KOPT-K1 (cell line): ENCODE measurements at regions not wholly inside any gene's neighbourhood (a gene's known extent, or its start where the extent isn't known, plus 50 kb on each side); places are given as distances from the start of the nearest gene placed in this dataset.

Experiments used
- H3K27ac ChIP-seq: fragments of 200-600 bp; sonication (generic); 2 replicates; pipeline ENCODE4 v1.5.1; 2016; ENCODE audit warnings: antibody characterized with exemption, mild to moderate bottlenecking, low read depth, low read length; ENCODE audit not compliant: poor library complexity, severe bottlenecking
- H3K36me3 ChIP-seq: fragments of 200-600 bp; sonication (generic); 2 replicates; pipeline ENCODE4 v1.5.1; 2017; ENCODE audit warnings: antibody characterized with exemption, mild to moderate bottlenecking, low read length, moderate library complexity; ENCODE audit not compliant: insufficient read depth
- H3K9me3 ChIP-seq: fragments of 200-600 bp; sonication (generic); 2 replicates; pipeline ENCODE4 v1.5.1; 2017; ENCODE audit warnings: antibody characterized with exemption, low read length, mild to moderate bottlenecking; ENCODE audit not compliant: insufficient read depth, poor library complexity, severe bottlenecking

DNA sequence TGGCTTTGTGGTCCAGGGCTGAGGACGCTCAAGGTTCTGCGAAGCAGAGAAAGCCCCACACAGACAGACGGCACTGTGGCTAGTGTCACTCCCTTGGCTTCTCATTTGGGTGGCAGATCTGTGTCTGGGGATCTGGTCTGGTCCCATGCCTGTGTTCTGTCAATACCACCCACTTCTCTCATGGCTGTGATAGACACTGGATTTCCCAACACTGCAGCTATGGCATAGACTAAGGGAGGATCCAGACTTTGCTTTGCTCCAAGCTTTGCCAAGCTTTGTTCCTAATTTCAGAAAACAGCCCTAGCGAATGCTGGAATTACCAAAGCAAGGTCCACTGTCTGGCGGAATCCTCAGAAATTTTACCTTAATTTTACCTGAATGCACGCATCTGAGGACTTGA, 62.1 kb downstream of the GADD45G start:
- Histone ChIP-seq H3K27ac (no peak overlapping the region), H3K36me3 (no peaks in the 10 kb centered on the region), H3K9me3 (no peaks in the 10 kb centered on the region)

- Histone ChIP-seq H3K27ac (no peak overlapping the region), H3K36me3 (no peaks in the 10 kb centered on the region), H3K9me3 (no peaks in the 10 kb centered on the region)
These were observed 62.9 kb downstream of the GADD45G start for GRCh38 chr9:89667726-89668125.

DNA sequence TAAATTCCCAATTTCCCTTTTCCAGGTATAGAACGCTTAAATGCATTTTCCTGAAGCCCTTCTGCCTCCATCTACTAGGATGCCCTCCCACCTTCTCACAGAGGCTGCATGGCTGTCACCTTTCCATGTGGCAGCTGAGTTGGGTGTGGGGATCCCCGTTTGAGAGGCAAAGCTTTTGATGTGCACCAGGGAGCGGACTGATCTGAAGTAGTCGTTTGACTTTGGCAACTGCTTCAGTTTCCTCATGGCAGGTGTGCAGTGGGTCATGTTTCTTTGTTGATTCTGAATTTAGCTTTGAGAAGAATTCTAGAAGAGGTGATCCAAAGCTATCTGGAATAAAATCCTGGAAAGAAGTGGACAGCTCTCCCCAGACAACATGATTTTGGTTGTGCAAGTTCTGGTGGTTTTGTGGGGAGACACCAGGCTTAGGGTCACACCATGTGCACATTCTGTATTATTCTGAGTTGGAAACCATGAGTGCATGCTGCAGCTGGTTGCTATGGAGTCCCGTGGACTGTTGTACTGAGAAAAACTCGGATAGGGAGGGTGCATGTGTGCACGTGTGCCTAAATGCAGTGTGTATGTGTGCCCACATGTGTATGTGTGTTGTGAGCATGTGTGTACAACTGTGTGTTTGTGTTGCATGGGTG, 63.5 kb downstream of the GADD45G start:
- H3K9me3 ChIP-seq, result no peaks in the 10 kb centered on the region
- no peaks in the 10 kb centered on the region for H3K36me3 ChIP-seq
- no peak overlapping the region for H3K27ac ChIP-seq

- no peaks in the 10 kb centered on the region for H3K36me3 ChIP-seq
- no peaks in the 10 kb centered on the region for H3K9me3 ChIP-seq
- no peak overlapping the region for H3K27ac ChIP-seq
These were observed 64.0 kb downstream of the GADD45G start for GRCh38 chr9:89668866-89669246.

- no peaks in the 10 kb centered on the region for H3K9me3 ChIP-seq
- H3K27ac ChIP-seq, result no peak overlapping the region
- H3K36me3 ChIP-seq, result no peaks in the 10 kb centered on the region
These were observed 64.6 kb downstream of the GADD45G start for GRCh38 chr9:89669361-89669842.

- no peak overlapping the region for H3K27ac ChIP-seq
- no peaks in the 10 kb centered on the region for H3K9me3 ChIP-seq
These were observed 65.3 kb downstream of the GADD45G start for GRCh38 chr9:89670114-89670513.

GRCh38 chr9:89670801-89671434, 66.1 kb downstream of the GADD45G start:
- no peaks in the 10 kb centered on the region for H3K36me3 ChIP-seq
- no peak overlapping the region for H3K27ac ChIP-seq
- no peaks in the 10 kb centered on the region for H3K9me3 ChIP-seq

More at GRCh38 chr9:89670114-89670513, 65.3 kb downstream of the GADD45G start:
- H3K36me3 ChIP-seq, result no peaks in the 10 kb centered on the region

DNA sequence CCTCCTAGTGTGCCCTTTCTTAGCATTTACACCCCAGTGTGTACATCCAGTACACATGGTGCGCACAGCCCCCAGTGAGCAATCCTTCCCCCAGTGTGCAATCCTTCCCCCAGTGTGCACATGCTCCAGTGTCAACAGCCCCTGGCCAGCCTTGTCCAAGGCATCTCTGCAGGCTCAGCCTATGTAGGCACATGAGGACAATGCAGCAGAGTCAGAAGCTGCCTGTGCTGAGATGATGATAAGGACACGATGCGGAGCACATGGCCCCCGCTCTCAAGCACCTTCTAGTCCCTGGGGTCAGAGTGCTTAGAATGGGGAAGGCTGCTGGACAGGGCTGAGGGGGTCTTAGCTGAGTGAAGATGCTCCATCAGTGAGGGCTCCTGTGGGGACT, 69.8 kb downstream of the GADD45G start:
- Histone ChIP-seq H3K27ac (no peak overlapping the region), H3K36me3 (no peaks in the 10 kb centered on the region), H3K9me3 (no peaks in the 10 kb centered on the region)

DNA sequence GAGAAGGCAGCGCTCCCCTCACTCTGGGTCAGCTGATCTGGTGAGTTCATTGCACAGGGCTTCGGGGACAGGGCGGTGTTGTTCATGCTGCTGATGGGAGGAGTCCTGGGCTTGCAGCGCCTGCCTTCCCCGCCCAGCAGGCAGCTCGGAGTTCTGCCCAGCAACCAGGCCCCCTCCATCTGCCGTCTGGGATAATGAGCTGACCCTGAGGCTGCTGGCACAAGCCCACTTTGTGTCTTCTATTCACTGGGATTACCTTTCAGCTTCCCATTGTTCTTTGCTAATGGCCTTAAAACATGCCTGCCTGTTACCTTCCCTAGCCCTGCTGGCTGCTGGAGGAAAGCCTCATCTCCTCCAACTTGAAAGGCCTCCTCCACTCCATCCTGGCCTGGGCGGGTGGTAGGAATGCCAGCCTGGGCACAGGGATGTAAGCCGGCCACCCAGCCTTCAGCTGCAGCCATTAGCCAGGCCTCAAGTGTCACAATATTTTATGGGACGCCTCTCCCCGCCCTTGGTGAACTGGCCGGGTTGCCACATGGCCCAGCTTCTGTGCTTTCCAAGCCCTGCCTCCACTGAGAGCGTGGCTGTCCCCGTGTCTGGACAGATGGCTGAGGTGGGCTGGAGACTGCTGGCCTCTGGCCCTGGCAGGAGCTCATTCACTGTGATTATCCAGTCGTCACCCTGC, 70.4 kb downstream of the GADD45G start:
- no peaks in the 10 kb centered on the region for H3K9me3 ChIP-seq
- no peaks in the 10 kb centered on the region for H3K36me3 ChIP-seq
- H3K27ac ChIP-seq, result no peak overlapping the region

DNA sequence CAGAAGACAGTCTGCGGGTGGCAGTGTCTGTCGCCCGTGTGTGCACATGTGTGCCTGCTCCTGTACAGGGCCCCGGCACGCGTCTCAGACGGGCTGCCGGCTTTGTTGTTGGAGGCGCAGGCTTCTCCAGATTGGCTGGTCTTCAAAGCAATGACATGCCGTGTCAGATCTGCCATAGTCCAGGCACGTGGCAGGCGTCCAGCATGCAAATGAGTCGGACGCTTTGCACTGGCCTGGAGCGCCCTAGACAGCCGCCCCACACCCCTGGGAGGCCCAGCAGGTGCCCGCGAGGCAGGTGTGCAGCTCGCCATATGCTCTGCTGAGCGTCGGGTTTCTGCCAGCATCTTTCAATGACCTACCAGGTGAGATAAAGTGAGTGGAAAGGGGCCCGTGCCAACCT, 71.5 kb downstream of the GADD45G start:
- no peak overlapping the region for H3K27ac ChIP-seq
- H3K36me3 ChIP-seq, result no peaks in the 10 kb centered on the region
- H3K9me3 ChIP-seq, result no peaks in the 10 kb centered on the region

- Histone ChIP-seq H3K9me3 (no peaks in the 10 kb centered on the region), H3K27ac (no peak overlapping the region), H3K36me3 (no peaks in the 10 kb centered on the region)
These were observed 73.0 kb downstream of the GADD45G start for GRCh38 chr9:89677702-89678395.

DNA sequence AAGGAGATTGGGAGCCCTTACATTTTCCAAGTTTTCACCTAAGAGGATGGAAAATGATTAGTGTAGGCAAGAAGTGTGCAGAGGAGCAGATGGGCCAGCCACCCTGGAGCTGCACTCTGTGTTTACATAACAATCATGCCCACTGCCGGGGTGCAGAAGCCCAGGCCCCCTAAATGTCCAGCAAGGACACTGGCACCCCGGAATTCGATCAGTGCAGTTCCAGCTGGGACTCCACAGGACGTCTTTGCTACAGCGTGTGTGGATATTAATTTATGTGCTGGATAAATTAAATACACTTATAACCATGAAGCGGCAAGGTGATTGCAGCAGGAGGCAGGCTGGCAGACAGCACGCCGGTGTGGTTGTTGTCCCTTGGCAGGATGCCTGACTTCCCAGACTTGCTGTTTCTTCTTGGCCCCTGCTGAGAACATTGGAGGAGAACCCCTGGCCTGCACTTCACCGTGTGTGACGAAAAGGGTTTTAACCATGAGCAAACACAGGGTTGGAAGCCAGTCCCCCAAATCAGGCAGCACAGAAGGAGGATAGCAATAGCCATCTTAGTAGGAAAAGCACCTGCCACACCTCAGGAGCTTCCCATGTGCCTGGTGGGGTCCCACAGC, 73.7 kb downstream of the GADD45G start:
- Histone ChIP-seq H3K9me3 (no peaks in the 10 kb centered on the region), H3K36me3 (no peaks in the 10 kb centered on the region), H3K27ac (no peak overlapping the region)

GRCh38 chr9:89679016-89679415, 74.2 kb downstream of the GADD45G start:
- no peak overlapping the region for H3K27ac ChIP-seq
- no peaks in the 10 kb centered on the region for H3K36me3 ChIP-seq

DNA sequence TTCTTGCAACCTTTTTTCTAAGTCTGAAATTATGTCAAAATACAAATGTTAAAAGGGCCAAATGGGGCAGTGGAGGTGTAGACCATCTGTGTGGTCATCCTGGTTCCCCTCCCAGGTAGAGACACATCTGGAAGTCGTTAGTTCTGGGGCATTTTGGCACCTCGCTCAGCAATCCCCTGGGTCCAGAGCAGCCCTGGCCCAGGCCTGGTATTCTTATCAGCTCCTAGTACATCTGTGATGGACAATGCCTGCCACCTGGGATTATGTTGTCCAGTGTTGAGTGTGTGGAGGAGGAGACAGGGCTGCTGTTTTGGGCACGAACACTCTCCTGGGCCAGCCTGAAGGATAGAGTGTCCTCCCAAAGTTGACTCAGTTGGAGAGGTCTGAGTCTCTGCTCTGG, 74.8 kb downstream of the GADD45G start:
- H3K9me3 ChIP-seq, result no peaks in the 10 kb centered on the region
- no peak overlapping the region for H3K27ac ChIP-seq
- H3K36me3 ChIP-seq, result no peaks in the 10 kb centered on the region

More at GRCh38 chr9:89679016-89679415, 74.2 kb downstream of the GADD45G start:
- H3K9me3 ChIP-seq, result no peaks in the 10 kb centered on the region
